GM19372 (cell line): ENCODE measurements at regions not wholly inside any gene's neighbourhood (a gene's known extent, or its start where the extent isn't known, plus 50 kb on each side); places are given as distances from the start of the nearest gene placed in this dataset.

Source experiments
- ATAC-seq: cut with Tn5 transposase; IDR thresholded peaks from one replicate; pipeline ENCODE4 v1.9.1; 2021; ENCODE audit warnings: mild to moderate bottlenecking, low read depth, moderate library complexity; ENCODE audit not compliant: unreplicated experiment

DNA sequence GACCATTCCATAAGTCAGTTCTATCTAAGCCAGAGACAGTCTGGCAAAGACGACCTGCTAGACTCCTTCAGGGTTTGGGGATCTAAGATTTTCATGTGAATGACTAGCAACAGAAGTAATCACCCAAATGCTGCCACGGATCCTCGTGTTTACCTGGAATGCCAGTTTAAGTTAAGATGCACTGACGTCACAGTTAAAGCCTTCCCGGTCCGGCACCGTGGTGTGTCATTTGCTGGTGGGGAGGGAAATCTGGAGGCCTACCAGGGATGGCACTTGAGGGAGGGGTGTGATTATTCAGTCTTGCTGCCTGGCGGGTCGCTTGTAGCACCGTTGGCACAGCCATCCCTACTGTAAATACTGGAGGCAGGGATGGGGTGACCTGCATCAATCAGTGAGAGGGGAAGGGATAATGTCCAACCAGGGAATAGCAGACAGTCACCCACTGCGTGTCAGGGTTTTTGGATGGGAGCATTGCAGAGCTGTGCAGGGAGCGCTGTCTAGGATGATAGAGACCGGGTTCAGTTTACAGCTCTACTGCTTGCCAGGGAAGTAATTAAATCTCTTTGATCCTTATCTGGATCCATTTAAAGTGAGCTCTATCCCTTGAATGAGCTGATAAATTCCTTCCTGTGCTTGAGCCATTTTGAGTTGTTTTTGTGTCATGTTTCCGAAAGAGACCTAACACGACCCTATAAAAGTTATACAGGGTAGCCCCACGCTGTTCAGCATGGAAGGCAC is 764.7 kb upstream of the EEF2KMT start:
- no peak for ATAC-seq

DNA sequence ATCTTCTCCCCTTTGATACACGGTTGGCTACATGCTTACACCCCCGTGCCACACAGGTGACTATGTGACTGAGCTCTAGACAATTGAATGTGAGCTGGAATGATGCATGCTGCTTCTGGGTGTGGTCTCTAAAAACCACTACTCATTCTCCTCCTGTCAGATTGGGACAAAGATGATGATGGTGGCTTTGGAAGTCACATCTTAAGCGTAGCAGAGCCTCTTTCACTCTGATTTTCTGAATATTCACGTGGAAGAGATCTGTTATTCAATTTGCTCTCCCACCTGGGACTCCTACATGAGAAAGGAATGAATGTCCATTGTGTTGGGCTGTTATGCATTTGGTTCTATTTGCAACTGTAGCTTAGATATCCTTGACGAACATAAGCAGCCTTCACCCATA is 763.6 kb upstream of the EEF2KMT start:
- no peak for ATAC-seq

DNA sequence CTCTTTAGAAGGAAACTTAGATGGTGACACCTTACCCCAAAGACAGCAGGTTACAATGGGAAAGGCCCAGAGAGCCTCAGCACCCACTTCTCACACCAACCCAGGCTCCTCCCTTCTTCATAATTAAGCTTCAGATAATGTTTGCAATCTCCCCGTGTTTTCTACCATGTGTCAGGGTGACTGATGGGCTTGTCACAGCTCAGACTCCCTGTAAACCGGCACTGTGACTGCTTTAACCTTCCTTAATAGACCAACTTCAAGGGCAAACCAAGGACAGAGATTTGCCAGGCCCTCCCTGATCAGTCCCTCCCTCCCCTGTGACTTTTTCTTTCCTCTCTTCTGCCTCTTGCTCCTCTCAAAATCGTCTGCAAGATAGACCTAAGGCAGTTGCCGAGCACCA is 760.6 kb upstream of the EEF2KMT start:
- no peak for ATAC-seq

DNA sequence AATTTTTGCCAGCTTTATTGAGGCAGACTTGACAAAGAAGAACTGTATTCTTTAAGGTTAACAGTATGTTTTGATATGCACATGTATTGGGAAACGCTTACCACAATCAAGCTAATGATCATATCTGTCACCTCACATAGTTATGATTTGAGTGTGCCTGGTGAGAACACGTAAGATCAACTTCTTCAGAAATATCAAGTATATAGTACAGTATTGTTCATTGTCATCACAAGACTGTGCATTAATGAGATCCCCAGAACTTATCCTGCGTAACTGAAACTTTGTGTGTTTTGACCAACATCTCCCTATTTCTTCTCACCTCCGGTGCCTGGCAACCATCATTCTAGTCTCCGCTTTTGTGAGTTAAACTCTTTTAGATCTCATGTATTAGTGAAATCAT is 756.4 kb upstream of the EEF2KMT start:
- no peak for ATAC-seq

DNA sequence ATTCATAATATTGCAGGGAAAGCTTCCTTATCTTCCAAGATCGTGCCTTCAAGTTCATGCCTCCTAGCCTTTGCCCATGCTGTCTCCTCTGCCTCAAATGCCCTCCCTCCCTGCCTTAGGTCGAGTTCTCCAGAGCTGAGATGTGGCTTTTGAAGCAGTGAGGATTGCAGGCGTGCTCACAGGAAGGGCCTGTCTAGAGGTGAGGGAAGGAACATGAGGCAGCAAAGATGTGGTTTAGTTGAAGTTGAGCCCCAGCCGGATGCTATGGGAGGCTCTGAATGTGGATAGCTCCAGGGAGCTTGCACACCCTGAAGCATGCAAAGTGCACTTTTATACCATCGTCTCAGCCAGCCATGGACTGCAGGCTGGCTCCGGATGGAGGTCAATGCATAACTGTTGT is 754.6 kb upstream of the EEF2KMT start:
- ATAC-seq, result no peak

DNA sequence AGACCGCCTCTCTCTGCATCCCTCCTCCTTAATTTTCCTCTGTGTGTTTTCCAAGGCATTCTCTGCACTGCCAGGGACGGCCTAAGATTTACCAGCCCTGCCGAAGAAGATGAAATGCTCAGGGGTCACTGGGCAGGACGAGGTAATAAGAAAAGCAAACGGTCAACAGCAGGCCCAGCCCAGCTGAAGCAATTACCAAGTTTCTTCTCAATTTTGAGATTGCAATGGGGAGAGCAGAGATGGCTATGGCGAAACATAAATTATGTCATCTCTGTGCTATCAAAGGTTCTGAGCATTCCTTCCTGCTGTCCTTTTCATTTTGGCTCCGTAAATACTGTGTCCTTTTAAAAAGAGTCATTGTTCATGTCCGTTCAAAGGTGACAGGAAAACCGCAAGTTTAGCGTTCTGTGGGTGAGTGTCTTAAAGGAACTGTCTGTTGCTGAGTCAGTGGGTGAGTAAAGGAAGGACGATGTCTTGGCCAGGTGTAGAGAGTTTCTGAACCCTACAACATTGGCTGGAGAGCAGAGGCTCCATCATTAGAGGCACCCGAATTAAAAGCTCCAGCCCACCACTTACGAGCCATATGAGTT is 753.9 kb upstream of the EEF2KMT start:
- ATAC-seq, result no peak

DNA sequence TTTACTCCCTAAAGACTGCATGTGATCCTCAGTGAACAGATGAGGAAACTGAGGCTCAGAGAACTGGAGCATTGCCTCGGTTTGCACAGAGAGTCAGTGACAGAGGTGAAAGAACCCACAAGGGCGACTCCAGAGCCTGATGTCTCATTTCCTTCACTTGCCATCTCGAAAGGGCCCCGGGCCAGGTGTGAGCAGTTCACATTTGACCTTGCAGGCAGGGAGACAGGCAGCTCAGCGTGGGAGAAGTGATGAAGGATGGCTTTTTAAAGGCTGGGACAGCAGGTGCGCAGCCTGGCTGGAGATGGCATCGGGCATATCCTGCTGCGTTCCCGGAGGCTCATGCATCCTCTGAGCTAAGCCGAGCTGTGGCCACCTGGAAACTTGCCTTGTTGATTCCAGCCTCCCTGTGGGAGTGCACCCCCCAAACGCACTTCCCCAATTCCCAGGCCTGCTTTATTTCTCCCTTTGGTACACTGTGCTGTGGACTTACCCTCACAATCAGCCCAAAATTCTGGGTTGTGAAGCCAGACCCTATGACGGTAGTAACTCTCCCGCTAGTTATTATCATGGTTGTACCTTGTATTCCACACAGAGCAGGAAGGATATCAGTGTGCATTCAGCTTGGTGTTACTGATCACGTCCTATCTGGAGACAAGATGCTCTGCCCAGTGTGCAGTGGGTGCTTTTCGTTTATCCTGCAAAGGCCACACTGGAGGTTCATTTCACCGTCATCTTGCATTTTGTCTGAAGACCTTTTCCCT is 753.2 kb upstream of the EEF2KMT start:
- ATAC-seq, result no peak

DNA sequence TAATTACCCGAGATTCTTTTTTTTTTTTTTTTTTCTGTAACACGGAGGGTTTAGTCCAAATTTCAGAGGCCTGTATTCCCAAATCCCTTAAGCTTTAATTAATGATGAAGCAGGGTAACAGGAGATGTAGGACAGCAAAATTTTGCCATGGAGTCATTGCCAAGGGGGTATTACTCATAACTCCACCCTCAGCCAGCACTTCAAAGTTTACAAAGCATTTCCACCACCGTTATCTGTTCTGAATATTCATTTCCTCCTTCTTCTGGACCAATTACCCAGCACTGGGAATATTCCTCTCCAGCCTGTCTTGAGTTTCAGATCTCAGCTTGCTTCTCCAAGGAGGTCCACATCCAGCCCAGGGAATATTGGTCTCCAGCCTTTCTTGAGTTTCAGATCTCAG is 747.5 kb upstream of the EEF2KMT start:
- no peak for ATAC-seq

DNA sequence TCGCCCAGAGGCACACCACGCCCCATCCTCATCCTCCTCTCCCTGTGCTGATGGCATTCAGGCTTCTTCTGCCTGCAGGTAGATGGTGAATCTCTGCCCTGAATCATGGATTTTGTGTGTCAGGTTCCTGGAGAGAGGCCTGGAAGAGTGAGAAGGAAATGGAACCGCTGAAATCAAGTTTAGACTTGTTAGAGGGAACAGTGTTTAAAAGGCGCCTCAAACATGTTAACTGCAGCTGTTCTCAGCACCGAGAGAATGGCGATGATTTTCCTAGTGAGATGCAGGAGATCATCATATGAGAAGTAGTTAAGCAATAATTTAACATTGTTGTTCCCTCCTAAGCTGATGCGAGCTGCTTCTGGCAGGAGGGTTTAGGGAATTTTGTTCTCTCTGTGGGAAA is 744.4 kb upstream of the EEF2KMT start:
- no peak for ATAC-seq

DNA sequence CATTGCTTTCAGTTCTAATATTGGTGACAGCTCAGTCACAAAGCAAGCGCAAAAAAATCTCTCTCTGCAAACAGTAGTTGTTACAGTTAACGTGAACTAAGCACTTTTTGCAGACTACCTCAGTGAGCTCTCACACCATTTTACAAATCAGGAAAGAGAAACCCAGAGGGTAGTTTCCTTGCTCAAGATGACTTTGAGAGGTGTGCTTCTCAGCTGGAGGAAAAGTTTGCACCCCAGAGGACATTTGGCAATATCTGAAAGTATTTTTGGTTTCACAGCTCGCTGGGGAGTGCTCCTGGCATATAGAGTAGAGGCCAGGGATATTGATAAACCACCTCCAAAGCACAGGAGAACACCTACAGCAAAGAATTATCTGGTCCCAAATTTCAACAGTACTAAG is 741.1 kb upstream of the EEF2KMT start:
- ATAC-seq, result no peak

DNA sequence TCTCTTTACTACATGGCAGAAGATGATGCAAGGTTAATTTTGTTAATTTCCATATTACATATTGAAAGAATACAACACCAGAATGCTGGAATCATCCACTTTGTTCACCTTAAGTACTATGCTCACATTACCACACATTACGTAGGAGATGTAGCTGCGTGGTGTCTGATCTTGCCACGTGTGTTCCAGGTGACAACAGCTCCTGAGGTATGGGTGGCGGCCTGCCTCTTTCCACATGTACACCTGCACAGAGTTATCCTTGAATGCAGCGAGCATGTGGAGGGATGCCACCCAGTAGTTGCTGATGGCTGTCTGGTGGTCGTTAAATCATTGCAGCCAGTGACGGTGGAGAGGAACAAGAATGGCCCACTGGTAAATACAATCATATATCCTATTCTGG is 740.5 kb upstream of the EEF2KMT start:
- ATAC-seq, result no peak

DNA sequence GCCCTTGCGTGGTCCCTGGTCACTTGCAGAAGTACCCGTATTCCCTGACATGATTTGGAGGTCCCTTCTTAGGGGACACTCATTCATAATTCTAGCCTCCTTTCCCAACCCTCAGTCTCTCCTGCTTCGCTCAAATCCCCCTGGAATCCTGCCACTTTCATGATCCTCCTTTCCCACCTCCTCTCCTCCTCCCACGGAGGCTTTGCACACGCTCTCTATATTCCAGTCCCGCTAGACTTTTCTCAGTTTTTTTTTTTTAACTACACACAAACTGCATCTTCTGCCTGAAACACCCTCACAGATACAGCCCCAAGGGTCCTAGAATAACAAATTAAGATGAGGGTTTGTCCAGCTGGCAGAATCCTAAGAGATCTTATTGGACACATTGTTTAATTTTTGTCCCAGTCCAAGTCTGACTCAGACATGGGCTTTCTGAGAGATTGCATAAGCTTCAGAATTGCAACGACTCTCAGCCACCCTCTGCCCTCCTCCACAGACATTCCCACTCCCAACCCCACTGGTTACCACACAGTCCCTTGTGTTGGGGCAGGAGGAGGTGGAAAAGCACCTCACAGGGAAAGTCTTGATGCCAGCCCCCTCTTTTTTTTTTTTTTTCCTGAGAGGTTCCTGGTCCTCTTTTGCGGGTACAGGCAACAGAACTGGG is 739.5 kb upstream of the EEF2KMT start:
- ATAC-seq, result no peak

DNA sequence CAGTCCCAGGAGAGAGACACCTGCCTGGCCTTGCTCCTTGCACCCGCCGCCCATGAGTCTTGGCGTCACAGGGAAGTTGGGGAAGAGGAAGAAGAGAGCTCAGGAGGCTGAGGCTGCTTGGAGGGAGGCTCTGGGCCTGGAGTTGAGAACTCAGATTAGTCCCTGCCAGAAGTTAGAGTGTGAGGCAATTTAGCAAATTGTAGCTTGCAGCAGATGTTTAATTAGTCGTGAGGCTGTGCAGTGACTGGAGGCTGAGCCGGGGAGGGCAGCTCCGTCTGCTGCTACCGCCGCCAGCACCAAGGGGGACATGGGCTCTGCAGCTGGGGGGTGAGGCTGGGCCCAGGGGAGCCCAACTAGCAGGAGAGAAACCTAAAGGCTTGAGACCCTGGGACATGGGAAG is 738.3 kb upstream of the EEF2KMT start:
- no peak for ATAC-seq

DNA sequence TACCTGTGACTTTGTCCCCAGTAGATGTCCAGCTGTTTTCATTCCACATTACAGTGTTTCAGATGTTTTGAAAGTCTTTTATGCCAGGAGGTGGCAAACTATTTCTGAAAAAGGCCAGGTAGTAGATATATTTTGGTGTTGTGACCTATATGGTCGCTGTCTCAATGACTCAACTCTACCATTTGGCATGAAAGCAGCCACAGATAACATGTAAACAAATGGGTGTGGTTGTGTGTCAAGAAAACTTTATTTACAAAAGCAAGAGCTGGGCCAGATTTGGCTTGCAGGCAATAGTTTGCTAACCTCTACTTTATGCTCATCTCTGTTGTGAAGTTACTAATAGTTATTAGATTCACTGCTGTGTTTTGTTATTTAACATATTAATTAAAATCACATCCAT is 728.7 kb upstream of the EEF2KMT start:
- no peak for ATAC-seq

DNA sequence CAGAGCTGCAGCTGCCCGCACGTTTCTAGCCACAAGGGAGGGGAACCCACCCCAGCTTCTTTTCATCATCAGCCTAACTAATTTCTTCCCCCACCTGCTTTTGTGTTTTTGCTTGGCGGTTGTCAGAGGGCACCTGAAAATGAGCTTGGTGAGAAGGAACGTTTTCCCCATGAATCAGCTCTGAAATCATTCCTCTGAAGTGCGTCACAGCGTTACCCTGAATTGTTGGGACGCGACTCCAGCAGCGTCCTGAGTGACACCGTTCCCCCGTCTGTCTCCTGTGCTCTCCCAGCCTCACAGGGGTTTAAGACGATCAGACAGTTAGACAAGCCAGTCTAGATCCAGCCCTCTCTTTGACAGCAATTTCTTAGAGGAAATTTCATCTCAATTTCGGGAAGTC is 722.9 kb upstream of the EEF2KMT start:
- ATAC-seq, result no peak

DNA sequence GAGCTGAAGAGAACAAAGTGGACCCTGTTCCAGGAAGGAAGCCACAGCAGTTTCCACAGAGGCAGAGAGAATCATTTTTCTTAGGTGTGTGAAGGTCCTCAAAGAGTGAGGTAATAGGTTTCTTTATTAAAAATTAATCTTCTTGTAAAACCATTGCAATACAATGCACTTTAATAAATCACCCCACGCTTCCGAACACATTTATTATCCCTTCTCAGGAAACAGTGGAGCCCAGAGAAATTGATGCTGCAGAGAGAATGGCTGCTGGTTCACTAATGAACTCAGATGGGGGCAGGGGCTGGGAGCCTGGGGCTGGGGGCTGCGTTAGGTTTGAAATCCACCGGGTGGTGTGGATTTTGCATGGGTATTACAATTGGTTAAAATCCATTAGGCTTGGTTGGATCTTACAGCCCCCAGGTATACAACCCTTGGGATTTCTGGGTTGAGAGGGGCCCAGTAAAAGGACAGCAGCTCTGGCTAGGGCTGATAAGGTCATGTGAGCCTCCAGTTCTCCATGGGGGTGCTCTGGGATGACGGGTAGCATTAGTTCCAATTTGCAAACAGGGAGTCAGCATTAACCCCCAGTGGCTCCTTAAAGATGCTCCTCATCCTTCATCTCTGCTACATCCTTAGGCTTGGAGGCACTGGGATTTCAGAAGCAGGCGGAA is 718.1 kb upstream of the EEF2KMT start:
- no peak for ATAC-seq

DNA sequence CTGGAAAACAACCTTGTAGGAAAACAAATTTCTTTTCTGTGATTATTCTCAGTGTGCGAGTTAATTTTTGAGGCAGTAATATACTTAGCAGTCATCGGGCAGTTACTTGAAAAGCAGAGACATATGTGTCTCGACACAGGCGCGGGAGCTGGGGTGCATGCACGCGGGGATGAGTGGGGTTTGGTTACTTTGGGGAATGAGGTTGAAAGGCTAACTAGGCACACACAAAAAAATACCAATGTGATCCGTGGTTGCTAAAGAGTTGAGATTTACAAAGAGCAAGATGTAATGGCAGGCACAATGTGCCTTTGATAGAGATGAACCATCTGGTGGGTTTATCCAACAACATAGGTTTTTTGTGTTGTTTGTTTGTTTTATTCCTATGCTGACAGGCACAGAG is 703.8 kb upstream of the EEF2KMT start:
- no peak for ATAC-seq

DNA sequence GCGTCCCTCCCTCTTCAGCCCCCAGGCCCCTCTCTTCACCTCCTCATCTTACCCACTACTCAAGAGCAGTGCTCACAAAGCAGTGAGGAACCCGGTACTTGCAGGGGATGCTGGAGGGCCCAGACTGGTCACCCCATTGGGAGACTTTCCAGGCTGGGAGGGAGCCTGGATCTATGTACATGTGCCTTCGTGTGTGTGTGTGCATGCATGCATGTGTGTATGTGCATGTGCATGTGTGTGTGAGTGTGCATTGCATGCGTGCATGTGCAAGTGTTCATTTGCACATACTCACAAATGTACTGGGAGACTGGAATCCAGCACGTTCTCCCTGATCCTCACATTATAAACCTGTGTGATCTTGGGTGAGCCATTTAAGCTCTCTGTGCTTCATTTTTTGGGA is 696.0 kb upstream of the EEF2KMT start:
- ATAC-seq, result no peak

DNA sequence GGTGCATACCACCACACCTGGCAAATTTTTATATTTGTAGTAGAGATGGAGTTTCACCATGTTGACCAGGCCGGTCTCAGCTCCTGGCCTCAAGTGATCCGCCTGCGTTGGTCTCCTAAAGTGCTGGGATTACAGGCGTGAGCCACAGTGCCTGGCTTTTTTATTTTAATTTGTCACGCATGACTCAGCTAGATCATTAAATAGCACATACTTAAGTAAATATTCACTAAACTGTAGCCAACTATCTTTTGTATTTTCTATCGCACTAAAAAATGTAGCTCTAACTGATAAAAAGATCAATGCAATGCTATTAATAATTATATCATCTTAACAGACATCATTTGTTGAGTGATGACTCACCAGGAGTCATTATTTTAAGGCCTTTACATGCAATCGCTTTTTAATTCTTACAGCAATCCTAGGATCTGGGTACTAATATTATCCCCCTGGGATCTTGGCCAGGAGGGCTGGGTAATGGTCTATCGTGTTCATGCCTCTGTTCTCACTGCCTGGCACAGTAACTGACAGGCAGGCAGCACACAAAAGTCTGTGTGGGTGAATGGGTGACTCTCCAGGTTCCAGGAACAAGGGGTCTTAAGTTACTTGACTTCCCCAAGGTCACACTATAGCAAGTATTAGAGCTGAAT is 693.5 kb upstream of the EEF2KMT start:
- no peak for ATAC-seq

DNA sequence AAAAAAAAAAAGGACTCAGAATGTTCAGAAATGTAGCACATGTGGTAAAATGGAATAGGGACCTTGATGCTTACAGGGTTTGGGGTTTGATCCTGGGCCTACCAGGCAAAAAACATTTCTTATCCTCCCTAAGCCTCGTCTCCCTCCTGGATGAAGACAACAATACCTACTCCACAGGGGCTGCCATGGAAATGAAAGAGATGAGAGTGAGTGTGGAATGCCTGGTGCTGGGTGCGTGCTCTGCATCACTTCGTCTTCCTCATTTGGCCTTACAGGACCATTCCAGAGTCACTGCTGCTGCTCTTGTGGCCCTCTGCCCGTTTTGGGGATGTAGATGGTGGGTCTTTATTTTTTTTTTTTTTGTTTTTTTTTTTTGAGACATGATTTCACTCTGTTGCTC is 692.9 kb upstream of the EEF2KMT start:
- ATAC-seq, result no peak
